ENCODE measurements at regions not wholly inside any gene's neighbourhood (a gene's known extent, or its start where the extent isn't known, plus 50 kb on each side); places are given as distances from the start of the nearest gene placed in this dataset.

GRCh38 chr17:63354256-63354655 lies 91.8 kb downstream of the CYB561 start:
- ChIA-PET CTCF (ENCODE audit: low intra/inter-chr PET ratio) (no interaction called here), POLR2A (interaction anchor here (1.4 kb wide), 1 partner anchor 11 kb away, joined by 6 read pairs; no protein-coding TSS in a partner anchor)
- no TSS peak for BruUV-seq (replicated peaks)
- no peak for ATAC-seq
- Histone ChIP-seq H3K9me1 (ENCODE audit: control insufficient read depth, insufficient read depth, low read length) (no peaks in the 10 kb centered on the region), H4K20me1 (replicated peaks; ENCODE audit: control insufficient read depth, insufficient read depth, low read length) (no peaks in the 10 kb centered on the region), H3K36me3 (ENCODE audit: control insufficient read depth, insufficient read depth, low read length) (no peaks in the 10 kb centered on the region), H3K79me2 (ENCODE audit: control insufficient read depth, insufficient read depth, low read length) (no peaks in the 10 kb centered on the region), H3K4me1 (replicated peaks in 1 of 2; ENCODE audit: control insufficient read depth in 2 of 2, insufficient read depth in 2 of 2, low read length in 2 of 2) (no peaks in the 10 kb centered on the region), H3K9me3 (replicated peaks; ENCODE audit: control insufficient read depth, insufficient read depth, low read depth, low read length) (no peaks in the 10 kb centered on the region), H3K4me3 (no peak overlapping the region), H3K27ac (ENCODE audit: extremely low read depth, low read depth, low read length) (no peak overlapping the region), H3K27me3 (ENCODE audit: control insufficient read depth in 2 of 2, insufficient read depth in 2 of 2, low read length in 2 of 2) (no peaks in the 10 kb centered on the region), H3K4me2 (ENCODE audit: insufficient read depth, low read length) (no peak overlapping the region), H2AFZ (ENCODE audit: low read depth, low read length) (no peak overlapping the region), H3K9ac (ENCODE audit: insufficient read depth in 1 of 2, low read depth in 2 of 2, low read length in 2 of 2) (no peak overlapping the region)
- no peak for FAIRE-seq
- 64% methylated on average over 4 of the region's 4 CpGs for WGBS (ENCODE audit: insufficient coverage, low coverage, missing lambda C conversion rate)
- intact Hi-C loops (cut with micrococcal nuclease), result no loop called here
- in situ Hi-C loops (cut with MboI), result no loop called here
- DNase-seq (ENCODE audit: extremely low read depth in 1 of 4, low spot score in 3 of 4), result no peak
- TF ChIP-seq CBX5 (IDR thresholded peaks at IDR 0.05; ENCODE audit: borderline replicate concordance, low read depth), result no peak
- no peak for TF ChIP-seq NCOA2 (IDR thresholded peaks at IDR 0.05; ENCODE audit: partially characterized antibody in 2 of 2)
- TF ChIP-seq THRB (CRISPR knock-in tag; conservative IDR thresholded peaks at IDR 0.05), result no peak
- no peak for TF ChIP-seq ZNF23 (CRISPR knock-in tag; IDR thresholded peaks at IDR 0.05)
- TF ChIP-seq TCF3 (CRISPR knock-in tag; IDR thresholded peaks at IDR 0.05), result no peak
- no peak for TF ChIP-seq ZNF184 (CRISPR knock-in tag; IDR thresholded peaks at IDR 0.05)
- TF ChIP-seq ZNF398 (CRISPR knock-in tag; IDR thresholded peaks at IDR 0.05), result no peak
- TF ChIP-seq NFIX (CRISPR knock-in tag; IDR thresholded peaks at IDR 0.05; ENCODE audit: low read depth), result no peak
- no peak for TF ChIP-seq NELFE (IDR thresholded peaks at IDR 0.05; ENCODE audit: insufficient read depth, insufficient read length)
- no peak for TF ChIP-seq CEBPZ (IDR thresholded peaks at IDR 0.05; ENCODE audit: borderline replicate concordance, low read depth, low read length)
- no peak for TF ChIP-seq RNF2 (IDR thresholded peaks at IDR 0.05)
- no peak for TF ChIP-seq ZNF449 (CRISPR knock-in tag; IDR thresholded peaks at IDR 0.05)
- no peak for TF ChIP-seq ZNF124 (CRISPR knock-in tag; IDR thresholded peaks at IDR 0.05)
- TF ChIP-seq ZNF280B (CRISPR knock-in tag; IDR thresholded peaks at IDR 0.05), result no peak
- TF ChIP-seq KDM2B (CRISPR knock-in tag; IDR thresholded peaks at IDR 0.05), result no peak
